ENCODE measurements at regions not wholly inside any gene's neighbourhood (a gene's known extent, or its start where the extent isn't known, plus 50 kb on each side); places are given as distances from the start of the nearest gene placed in this dataset.

GRCh38 chr2:56615760-56616159 lies 432.0 kb downstream of the CCDC85A start:
- DNase-seq, result no peak

GRCh38 chr2:56624181-56624580 lies 440.4 kb downstream of the CCDC85A start:
- no peak for DNase-seq

DNA sequence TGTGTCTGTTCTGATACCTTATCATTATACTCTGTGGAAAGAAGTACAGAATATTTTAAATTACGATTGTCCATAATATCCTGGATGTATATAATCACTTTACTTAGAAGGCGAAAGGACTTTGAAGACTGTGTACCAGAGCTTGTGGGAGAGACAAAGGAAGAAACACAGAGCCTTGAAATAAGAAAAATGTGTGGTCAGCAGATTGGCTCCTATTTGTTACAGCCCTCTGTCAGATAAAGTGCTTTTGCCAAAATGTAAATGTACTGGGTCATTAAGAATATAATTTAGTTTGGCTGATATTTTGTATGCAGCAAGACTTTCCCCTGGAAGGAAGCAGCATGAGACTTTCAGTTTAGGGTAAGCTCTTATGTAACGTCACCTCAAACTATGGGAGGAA lies 443.1 kb downstream of the CCDC85A start:
- DNase-seq, result no peak

GRCh38 chr2:56630286-56630685 lies 446.5 kb downstream of the CCDC85A start:
- DNase-seq, result no peak

DNA sequence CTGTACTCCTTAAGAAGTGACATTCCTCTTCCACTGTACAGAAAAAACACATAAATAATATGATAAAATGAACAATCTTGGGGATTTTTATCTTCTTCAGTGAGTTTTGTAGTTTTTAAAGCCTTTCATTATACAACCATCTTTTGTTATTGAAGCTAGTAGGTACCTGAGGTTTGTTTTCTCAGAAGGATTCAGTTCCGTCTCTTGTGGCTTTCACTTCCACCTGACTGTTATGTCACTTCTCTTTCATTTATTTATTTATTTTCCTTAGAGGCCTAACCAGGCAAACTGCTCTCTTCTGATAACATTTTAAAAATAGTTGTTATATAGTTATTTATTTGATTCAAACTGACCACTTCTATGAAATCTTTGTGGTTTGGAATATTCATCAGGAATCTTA lies 464.2 kb downstream of the CCDC85A start:
- no peak for DNase-seq

- no peak for DNase-seq
Observed at GRCh38 chr2:56648802-56649201, 465.0 kb downstream of the CCDC85A start.

DNA sequence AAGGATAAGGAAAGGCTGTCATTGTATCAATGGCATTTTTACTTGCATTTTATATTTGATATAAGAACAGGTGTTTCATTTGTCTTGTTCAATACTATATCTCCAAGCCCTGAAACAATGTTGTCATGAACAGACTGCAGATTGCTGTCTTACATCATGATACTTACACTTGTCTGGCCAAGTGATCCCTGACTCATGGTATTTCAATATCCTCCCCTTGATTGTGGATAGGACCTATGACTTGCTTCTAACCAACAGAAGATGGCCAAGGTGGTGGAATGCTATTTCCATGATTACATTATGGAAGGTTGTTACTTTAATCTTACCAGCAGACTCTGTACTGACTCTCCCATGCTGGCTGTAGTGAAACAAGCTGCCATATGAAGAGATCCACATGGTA lies 471.1 kb downstream of the CCDC85A start:
- no peak for DNase-seq

- no peak for DNase-seq
Observed at GRCh38 chr2:56656826-56657225, 473.0 kb downstream of the CCDC85A start.

DNA sequence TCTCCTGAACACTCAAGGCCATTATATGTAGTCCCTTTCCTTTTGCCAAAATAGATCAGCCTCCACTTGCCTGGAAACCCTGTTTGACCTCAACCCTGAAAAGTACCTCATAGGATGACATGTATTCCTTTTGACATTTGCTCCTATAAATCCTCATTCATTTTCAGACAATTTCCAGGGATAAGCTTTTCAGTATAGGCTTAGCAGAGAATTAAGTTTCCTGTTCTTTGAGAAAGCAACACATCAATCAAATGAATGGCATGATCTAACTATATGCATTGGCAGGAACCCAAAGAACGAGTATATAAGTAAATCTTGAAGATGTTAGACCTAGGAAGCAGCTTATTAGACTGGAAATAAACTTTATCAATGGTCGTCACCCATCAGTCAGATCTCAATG lies 483.0 kb downstream of the CCDC85A start:
- DNase-seq, result no peak

DNA sequence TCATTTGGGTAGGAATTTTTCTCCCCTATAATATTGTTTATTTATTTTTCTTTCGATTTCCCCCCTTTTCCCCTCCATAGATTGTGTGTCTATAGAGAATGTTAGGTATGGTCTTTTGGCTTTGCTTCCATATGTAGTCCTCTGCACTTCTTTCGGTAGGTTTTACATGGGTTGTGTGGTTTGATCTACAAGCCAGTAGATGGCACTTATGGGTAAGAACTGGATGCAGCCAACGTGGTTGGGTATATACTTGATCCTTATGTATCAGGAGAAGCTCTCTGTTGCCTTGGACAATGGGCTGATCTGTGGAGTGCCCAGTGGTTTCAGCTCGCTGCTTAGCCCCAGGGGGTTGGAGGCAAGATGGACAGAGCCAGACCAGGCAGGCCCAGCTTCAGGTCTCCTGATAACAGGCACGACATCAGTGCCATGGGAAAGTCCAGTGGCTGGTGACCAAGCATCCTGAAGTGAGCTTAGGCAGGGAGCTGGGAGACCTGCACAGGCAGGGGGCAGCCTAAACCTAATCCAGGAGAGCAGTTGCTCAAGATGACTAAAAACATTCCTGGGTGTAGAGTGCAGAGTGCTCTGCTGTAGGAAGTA lies 488.3 kb downstream of the CCDC85A start:
- DNase-seq, result no peak

DNA sequence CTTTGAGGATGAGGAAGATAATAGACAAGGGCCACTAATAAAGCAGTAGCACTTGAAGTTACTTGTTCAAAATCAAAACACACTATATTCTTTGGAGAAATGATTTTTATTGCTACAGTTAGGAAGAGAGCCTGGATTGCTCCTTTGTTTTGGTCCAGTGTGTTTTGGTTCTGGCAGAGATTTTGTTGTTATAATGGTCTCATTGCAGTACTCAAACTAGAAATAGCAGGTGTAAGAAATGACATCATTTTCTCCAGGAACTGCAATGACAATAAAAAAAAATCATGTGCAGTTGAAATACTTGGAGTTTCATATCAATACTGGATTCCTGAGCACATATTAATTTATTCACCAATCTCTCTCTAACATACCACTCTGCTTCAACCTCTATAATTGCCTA lies 490.3 kb downstream of the CCDC85A start:
- no peak for DNase-seq

- DNase-seq, result no peak
Observed at GRCh38 chr2:56676966-56677365, 493.2 kb downstream of the CCDC85A start.

GRCh38 chr2:56680971-56681631 lies 497.3 kb downstream of the CCDC85A start:
- DNase-seq, result peak; percentile 84

DNA sequence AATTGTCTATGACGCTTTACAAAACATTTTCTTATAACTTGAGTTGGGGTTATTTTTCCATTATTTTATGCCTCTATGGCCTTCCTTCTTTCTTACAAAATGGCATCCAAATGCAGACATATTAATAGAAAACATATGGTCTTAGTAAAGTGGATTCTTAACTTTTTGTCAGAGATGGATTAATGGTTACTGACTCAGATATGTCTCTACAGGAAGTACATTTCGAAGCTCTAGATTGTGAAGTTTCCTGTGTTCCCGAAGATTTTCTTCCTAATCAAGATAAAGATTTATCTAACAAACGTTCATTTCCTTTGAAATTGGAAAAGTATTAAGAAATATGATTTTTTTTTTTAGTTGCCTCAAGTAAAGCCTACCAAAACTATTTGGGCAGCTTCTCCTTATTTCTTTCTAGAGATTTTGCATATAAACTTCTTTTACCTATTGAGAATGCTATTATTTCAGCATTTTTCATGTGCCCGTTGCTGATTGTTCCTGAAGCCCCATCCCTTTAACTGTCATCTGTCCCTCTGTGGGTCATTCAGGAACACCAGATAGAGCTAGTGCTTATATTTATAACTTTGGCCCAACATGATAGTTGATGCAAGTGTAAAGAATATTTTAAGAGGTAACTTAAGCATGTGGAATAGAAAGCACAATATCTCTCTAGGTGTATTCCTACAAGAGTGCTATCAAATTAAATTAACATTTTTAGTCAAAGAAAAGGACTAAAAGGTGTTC lies 498.0 kb downstream of the CCDC85A start:
- DNase-seq, result peak; percentile 71

DNA sequence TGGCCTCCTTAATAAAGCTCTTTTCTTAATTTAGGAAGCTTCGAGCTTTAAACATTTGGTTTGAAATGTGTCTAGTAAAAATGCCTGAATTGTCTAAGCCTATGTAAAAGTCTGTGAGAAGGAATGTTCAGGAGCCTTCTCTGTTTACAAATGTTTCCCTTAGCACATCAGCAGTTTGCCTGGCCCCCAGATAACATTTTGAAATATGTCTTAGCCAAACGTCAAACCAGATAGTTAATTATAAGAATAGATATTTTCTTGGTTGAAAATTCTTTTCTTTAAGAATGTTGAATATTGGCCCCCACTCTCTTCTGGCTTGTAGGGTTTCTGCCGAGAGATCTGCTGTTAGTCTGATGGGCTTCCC lies 498.6 kb downstream of the CCDC85A start:
- no peak for DNase-seq

GRCh38 chr2:56684327-56684726 lies 500.5 kb downstream of the CCDC85A start:
- DNase-seq, result no peak

DNA sequence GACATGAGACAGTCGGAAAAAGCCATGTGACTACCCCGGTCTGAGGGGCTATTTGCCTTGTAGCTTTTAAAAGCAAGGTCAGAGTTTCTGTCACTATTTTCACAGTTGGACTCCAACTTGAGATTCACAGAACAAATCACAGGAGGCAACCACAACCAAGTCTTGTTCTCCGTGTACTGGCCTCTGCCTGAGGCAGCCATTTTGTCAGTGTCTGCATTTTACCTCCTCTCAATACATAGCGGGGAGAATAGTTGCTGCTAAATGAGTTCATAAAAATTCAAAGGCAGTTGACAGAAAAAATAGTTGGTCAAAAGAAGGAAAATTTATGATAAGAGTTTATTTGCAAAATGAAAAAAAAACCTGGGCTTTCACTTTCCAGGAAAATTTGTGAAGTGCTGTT lies 501.4 kb downstream of the CCDC85A start:
- DNase-seq, result no peak

GRCh38 chr2:56687169-56687568 lies 503.4 kb downstream of the CCDC85A start:
- DNase-seq, result peak; percentile 84

DNA sequence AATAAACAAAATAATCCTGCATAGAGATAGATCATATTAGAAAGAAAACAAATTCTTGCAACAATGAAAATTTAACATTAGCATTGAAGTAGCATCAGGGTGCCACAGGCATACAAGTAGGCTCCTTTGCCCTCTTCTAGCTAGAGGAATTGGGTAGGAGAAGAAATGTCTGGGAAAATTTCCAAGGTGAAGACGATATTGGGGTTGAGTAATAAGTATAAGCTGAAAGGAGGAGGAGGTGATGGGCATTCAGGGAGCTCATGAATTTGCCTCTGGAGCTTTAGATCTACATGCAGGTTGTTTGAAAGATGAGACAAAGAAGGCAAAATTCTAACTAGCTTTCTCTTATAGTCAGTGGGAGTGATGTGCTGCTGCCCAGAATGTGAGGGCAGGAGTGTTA lies 504.9 kb downstream of the CCDC85A start:
- DNase-seq, result no peak

DNA sequence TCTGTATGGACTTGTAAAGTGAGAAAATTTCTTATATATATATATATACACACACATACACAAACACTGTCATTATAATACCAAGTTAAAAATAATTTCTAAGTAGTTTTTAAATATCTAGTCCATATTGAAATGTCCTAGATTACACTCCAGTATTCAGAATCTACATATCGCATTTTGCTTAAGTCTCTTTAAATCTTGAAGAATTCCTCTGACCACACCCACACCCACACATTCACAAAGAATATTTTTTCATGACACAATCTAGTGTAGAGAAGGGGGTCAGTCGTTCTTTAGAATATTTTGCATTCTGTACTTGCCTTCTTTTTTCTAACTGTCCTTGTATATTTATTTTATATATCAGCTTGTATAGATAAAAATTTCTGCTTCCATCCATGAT lies 509.7 kb downstream of the CCDC85A start:
- DNase-seq, result no peak

DNA sequence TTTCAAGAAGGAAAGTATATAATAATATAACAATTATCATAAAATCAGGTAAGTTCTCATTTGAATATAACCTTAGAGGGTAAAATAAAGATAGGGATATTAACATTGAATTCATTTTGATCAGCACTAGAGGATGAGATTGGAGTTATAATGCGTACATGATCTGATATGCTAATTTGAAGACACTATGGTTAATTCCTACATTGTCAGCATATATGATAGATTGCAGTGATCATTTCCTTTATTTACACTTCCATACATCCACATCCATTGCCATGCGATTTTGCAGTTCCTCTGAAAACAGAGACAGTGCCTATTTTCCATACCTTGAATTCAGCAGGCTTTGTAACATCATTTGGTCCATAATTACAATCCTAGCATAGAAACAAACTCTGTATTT lies 519.2 kb downstream of the CCDC85A start:
- no peak for DNase-seq

DNA sequence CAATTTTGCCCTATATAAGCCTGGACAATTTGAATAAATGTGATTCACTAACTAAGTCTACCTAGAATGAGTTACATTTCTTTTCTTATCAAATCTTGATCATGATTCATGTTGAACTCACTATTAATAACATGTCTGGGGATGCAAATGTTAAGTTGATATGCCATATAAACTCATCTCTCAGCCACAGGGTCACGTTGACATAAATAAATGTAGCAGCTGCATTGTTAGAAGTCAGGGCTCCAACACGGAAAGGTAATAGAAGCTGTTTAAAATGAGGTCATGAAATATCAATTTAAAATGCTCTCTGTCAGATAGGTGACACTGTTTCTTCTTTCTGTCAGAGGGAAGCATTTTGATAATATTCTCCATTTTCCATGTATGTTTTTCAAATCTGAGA lies 521.9 kb downstream of the CCDC85A start:
- DNase-seq, result no peak

DNA sequence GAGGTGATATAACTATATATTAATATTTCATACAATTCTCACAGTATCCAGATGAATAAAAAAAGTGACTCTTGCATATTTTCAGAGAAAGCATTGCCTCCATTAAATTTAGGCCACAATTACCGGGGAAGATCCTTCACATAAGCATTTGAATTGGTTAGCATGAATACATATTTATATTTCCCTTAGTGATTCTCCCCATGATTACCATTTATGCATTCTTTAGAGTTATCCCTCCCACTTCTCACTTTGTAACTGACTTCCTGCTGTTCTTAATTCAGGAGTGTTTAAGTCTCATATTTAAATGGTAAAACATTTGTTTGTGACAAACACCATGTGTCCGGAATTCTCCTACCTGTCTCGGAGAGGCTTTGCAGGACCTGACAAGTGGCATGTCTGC lies 523.4 kb downstream of the CCDC85A start:
- DNase-seq, result no peak

GRCh38 chr2:56707650-56708049 lies 523.9 kb downstream of the CCDC85A start:
- DNase-seq, result no peak
